ENCODE measurements at regions not wholly inside any gene's neighbourhood (a gene's known extent, or its start where the extent isn't known, plus 50 kb on each side); places are given as distances from the start of the nearest gene placed in this dataset.

- no peak for TF ChIP-seq CTCF (IDR thresholded peaks at IDR 0.05; ENCODE audit: low read length, missing control alignments)
- no peak overlapping the region for H3K4me3 ChIP-seq (replicated peaks; ENCODE audit: low read depth, low read length)
- no peak for DNase-seq (ENCODE audit: low read depth)
Observed at GRCh38 chr6:170086639-170087420, 204.0 kb downstream of the DLL1 start.

GRCh38 chr6:170085475-170086401, 205.1 kb downstream of the DLL1 start:
- H3K4me3 ChIP-seq (replicated peaks; ENCODE audit: low read depth, low read length), result no peak overlapping the region
- no peak for DNase-seq (ENCODE audit: low read depth)
- no peak for TF ChIP-seq CTCF (IDR thresholded peaks at IDR 0.05; ENCODE audit: low read length, missing control alignments)

- no peak overlapping the region for H3K4me3 ChIP-seq (replicated peaks; ENCODE audit: low read depth, low read length)
- DNase-seq (ENCODE audit: low read depth), result no peak
- TF ChIP-seq CTCF (IDR thresholded peaks at IDR 0.05; ENCODE audit: low read length, missing control alignments), result no peak
Observed at GRCh38 chr6:170084166-170084730, 206.6 kb downstream of the DLL1 start.

GRCh38 chr6:170083236-170084051, 207.4 kb downstream of the DLL1 start:
- no peak overlapping the region for H3K4me3 ChIP-seq (replicated peaks; ENCODE audit: low read depth, low read length)
- TF ChIP-seq CTCF (IDR thresholded peaks at IDR 0.05; ENCODE audit: low read length, missing control alignments), result no peak
- no peak for DNase-seq (ENCODE audit: low read depth)

GRCh38 chr6:170082531-170083187, 208.2 kb downstream of the DLL1 start:
- no peak for DNase-seq (ENCODE audit: low read depth)
- no peak overlapping the region for H3K4me3 ChIP-seq (replicated peaks; ENCODE audit: low read depth, low read length)
- no peak for TF ChIP-seq CTCF (IDR thresholded peaks at IDR 0.05; ENCODE audit: low read length, missing control alignments)

- DNase-seq (ENCODE audit: low read depth), result no peak
- no peak overlapping the region for H3K4me3 ChIP-seq (replicated peaks; ENCODE audit: low read depth, low read length)
- no peak for TF ChIP-seq CTCF (IDR thresholded peaks at IDR 0.05; ENCODE audit: low read length, missing control alignments)
Observed at GRCh38 chr6:170082067-170082466, 208.8 kb downstream of the DLL1 start.

Data from fibroblast of pulmonary artery (primary cell).